ENCODE measurements at regions not wholly inside any gene's neighbourhood (a gene's known extent, or its start where the extent isn't known, plus 50 kb on each side); places are given as distances from the start of the nearest gene placed in this dataset.

- no peaks in the 10 kb centered on the region for H3K27me3 Mint-ChIP-seq (ENCODE audit: insufficient read depth)
- Histone ChIP-seq H3K27ac (ENCODE audit: low read depth, low read length) (no peak overlapping the region), H3K27me3 (ENCODE audit: control insufficient read depth, insufficient read depth, low read length, poor library complexity, severe bottlenecking) (no peaks in the 10 kb centered on the region), H3K4me1 (ENCODE audit: control insufficient read depth, insufficient read depth, low read length) (no peaks in the 10 kb centered on the region), H3K9ac (ENCODE audit: extremely low read depth, low read length, poor library complexity, severe bottlenecking) (no peak overlapping the region), H3K4me3 (ENCODE audit: low read length) (no peak overlapping the region), H3K36me3 (ENCODE audit: control insufficient read depth, insufficient read depth, low read length) (no peaks in the 10 kb centered on the region), H3K9me3 (ENCODE audit: control insufficient read depth, low read length) (no peaks in the 10 kb centered on the region)
- WGBS, 2 experiments (ENCODE audit: insufficient coverage in 1 of 2, insufficient read length in 1 of 2) = 60 to 94% methylated on average over 1 to 7 of the region's 7 CpGs
- no peak for DNase-seq
- H3K36me3 Mint-ChIP-seq (ENCODE audit: low read depth) = no peaks in the 10 kb centered on the region
- TF ChIP-seq, protein P1, sequence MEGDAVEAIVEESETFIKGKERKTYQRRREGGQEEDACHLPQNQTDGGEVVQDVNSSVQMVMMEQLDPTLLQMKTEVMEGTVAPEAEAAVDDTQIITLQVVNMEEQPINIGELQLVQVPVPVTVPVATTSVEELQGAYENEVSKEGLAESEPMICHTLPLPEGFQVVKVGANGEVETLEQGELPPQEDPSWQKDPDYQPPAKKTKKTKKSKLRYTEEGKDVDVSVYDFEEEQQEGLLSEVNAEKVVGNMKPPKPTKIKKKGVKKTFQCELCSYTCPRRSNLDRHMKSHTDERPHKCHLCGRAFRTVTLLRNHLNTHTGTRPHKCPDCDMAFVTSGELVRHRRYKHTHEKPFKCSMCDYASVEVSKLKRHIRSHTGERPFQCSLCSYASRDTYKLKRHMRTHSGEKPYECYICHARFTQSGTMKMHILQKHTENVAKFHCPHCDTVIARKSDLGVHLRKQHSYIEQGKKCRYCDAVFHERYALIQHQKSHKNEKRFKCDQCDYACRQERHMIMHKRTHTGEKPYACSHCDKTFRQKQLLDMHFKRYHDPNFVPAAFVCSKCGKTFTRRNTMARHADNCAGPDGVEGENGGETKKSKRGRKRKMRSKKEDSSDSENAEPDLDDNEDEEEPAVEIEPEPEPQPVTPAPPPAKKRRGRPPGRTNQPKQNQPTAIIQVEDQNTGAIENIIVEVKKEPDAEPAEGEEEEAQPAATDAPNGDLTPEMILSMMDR (conservative IDR thresholded peaks at IDR 0.05) = no peak
- no peak overlapping the region for H3K27ac Mint-ChIP-seq
- H3K4me1 Mint-ChIP-seq = no peaks in the 10 kb centered on the region
- no peaks in the 10 kb centered on the region for H3K9me3 Mint-ChIP-seq
- H3K4me3 Mint-ChIP-seq = no peak overlapping the region
These were observed 74.1 kb upstream of the TRIO start for GRCh38 chr5:14069021-14069420.

DNA sequence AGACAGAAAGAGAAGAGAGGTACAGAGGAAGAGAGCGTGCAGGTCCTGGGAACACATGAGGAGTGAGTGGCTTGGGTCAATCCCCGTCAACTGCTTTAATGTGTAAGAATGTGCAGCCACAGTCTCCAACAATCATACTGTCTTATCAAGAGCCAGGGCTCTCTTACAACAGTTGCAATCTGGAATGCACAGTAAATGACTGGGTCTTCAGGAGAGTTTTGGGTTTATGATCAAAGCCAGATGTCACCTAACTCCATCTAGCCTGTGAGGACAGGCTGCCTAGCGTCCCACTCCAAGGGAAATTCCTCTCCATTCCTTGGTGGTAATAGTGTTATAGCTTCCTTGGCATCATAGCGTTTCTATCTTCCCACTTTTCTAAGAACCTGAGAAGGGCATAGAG lies 75.0 kb upstream of the TRIO start:
- Mint-ChIP-seq H3K4me1 (no peaks in the 10 kb centered on the region), H3K4me3 (no peak overlapping the region), H3K9me3 (no peaks in the 10 kb centered on the region), H3K27me3 (ENCODE audit: insufficient read depth) (no peaks in the 10 kb centered on the region), H3K27ac (no peak overlapping the region), H3K36me3 (ENCODE audit: low read depth) (no peaks in the 10 kb centered on the region)
- TF ChIP-seq, protein P1 (conservative IDR thresholded peaks at IDR 0.05) = no peak
- no peaks in the 10 kb centered on the region for H3K4me1 ChIP-seq (ENCODE audit: control insufficient read depth, insufficient read depth, low read length)
- DNase-seq = no peak
- H3K27ac ChIP-seq (ENCODE audit: low read depth, low read length) = no peak overlapping the region
- no peak overlapping the region for H3K9ac ChIP-seq (ENCODE audit: extremely low read depth, low read length, poor library complexity, severe bottlenecking)
- no peak overlapping the region for H3K4me3 ChIP-seq (ENCODE audit: low read length)
- no peaks in the 10 kb centered on the region for H3K27me3 ChIP-seq (ENCODE audit: control insufficient read depth, insufficient read depth, low read length, poor library complexity, severe bottlenecking)
- H3K36me3 ChIP-seq (ENCODE audit: control insufficient read depth, insufficient read depth, low read length) = no peaks in the 10 kb centered on the region
- 91 to 100% methylated on average over 1 to 4 of the region's 4 CpGs for WGBS, 2 experiments (ENCODE audit: insufficient coverage in 1 of 2, insufficient read length in 1 of 2)
- no peaks in the 10 kb centered on the region for H3K9me3 ChIP-seq (ENCODE audit: control insufficient read depth, low read length)

- Mint-ChIP-seq H3K9me3 (no peaks in the 10 kb centered on the region), H3K36me3 (ENCODE audit: low read depth) (no peaks in the 10 kb centered on the region), H3K4me1 (no peaks in the 10 kb centered on the region), H3K27ac (no peak overlapping the region), H3K4me3 (no peak overlapping the region), H3K27me3 (ENCODE audit: insufficient read depth) (no peaks in the 10 kb centered on the region)
- DNase-seq = no peak
- H3K4me1 ChIP-seq (ENCODE audit: control insufficient read depth, insufficient read depth, low read length) = no peaks in the 10 kb centered on the region
- no peak overlapping the region for H3K4me3 ChIP-seq (ENCODE audit: low read length)
- H3K9ac ChIP-seq (ENCODE audit: extremely low read depth, low read length, poor library complexity, severe bottlenecking) = no peak overlapping the region
- H3K27ac ChIP-seq (ENCODE audit: low read depth, low read length) = no peak overlapping the region
- H3K36me3 ChIP-seq (ENCODE audit: control insufficient read depth, insufficient read depth, low read length) = no peaks in the 10 kb centered on the region
- TF ChIP-seq, protein P1 (conservative IDR thresholded peaks at IDR 0.05) = no peak
- no peaks in the 10 kb centered on the region for H3K27me3 ChIP-seq (ENCODE audit: control insufficient read depth, insufficient read depth, low read length, poor library complexity, severe bottlenecking)
- H3K9me3 ChIP-seq (ENCODE audit: control insufficient read depth, low read length) = no peaks in the 10 kb centered on the region
These were observed 76.8 kb upstream of the TRIO start for GRCh38 chr5:14066326-14066725.

Data from endodermal cell (in vitro differentiated cells).